HG02588 (cell line): ENCODE measurements at regions not wholly inside any gene's neighbourhood (a gene's known extent, or its start where the extent isn't known, plus 50 kb on each side); places are given as distances from the start of the nearest gene placed in this dataset.

Experiments
- ATAC-seq: cut with Tn5 transposase; IDR thresholded peaks from one replicate; pipeline ENCODE4 v1.9.1; 2021; ENCODE audit warnings: mild to moderate bottlenecking, moderate library complexity; ENCODE audit not compliant: unreplicated experiment

DNA sequence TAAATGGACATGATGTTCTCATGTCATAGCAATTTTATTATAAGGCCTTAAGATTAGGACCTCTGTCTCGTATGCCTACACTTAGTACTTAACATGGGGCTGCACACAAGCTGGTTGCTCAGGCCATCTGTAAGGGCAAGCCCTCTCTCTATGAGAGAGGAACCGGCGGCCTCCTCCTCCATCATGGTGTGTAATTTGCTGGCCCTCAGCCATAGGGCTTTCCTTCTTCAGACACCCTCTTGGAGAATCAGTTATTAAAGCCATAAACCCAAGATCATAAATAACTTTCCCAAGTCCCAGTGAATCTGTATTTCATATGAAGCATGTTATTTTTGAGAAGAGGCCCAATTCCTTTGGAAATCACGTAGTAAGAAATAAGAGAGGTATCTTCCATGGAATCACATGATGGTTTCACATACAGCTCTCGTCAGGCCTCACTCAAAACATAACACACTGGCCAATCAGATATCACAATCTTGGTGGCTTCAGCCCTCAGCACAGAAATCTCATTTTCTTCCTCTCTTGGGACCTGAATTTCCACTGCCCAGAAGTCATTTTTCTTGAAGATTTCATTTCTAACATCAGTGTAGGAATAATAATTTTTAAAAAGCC lies 92.6 kb downstream of the RDH14 start:
- ATAC-seq: no peak

DNA sequence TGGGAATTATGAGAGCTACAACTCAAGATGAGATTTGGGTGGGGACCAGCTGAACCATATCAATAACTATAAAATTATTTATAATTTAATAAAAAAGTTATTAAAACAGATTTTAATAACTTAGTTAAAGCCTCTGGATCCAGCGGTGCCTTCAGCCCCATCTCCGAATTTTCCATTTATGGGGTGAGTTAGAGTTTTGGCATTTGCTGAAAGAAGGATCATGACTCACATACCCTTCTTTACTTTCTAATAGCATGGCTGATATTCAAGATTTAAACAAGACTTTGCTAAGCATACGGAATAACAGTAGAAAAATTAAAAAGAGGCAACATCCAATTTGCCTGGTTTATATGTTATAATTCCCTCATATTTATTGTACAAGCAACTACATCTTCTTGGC lies 94.5 kb downstream of the RDH14 start:
- ATAC-seq: no peak

- no peak for ATAC-seq
Observed at GRCh38 chr2:18464913-18465312, 95.5 kb downstream of the RDH14 start.

GRCh38 chr2:18456026-18456425 lies 104.4 kb downstream of the RDH14 start:
- ATAC-seq: no peak

DNA sequence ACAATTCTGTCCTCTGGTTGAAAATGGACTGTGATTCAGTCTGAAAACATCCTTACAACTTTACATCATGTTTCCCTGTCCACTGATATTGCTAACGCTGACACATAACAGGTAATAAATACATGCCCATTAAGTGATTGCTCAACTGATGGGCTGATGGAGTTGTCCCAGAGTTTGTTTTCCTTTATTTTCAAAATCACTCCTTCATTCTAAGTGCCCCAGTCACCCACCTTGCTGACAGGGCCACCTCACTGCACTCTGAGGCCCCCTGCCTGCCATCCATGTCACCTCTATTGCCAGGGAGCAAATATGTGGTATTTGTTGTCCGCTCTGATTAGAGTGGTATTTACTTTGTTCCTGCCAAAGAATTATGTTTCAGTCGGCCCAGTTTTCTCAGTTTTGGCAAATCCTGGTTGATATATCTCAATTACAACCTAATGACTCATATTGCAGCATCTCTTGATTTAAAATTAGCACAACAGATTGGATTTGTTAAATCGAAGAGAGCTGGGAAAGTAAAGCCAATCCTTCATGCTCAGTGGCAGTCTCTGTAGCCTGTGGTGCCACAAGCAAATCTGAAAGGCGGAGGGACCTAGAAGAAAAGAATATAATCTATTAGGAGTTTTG lies 105.1 kb downstream of the RDH14 start:
- ATAC-seq: no peak

DNA sequence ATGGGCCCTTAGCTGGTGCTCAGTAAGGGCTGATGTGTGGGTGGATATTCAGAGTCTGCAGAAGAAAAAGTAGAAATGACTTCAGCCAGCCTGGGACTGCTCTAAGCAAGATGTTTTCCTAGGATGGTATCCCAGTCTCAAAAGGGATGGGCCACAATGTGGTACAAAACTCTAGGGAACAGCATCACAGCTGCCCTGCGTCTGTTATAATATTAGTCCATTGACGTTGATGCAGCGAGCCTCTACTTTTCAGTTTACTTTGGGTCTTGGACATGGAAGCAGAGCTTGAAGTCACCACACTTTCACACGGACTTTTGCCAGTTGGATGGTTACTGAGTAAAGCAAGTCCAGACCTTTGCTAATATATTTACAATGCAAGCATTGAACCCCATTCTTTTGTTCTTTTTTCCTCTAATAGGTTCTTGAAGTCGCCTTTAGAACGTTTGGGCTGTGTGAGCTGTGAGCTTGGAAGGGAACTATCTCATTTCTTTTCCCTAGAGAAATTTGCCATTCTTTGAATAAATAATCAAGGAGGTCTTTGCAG lies 105.7 kb downstream of the RDH14 start:
- ATAC-seq: no peak

DNA sequence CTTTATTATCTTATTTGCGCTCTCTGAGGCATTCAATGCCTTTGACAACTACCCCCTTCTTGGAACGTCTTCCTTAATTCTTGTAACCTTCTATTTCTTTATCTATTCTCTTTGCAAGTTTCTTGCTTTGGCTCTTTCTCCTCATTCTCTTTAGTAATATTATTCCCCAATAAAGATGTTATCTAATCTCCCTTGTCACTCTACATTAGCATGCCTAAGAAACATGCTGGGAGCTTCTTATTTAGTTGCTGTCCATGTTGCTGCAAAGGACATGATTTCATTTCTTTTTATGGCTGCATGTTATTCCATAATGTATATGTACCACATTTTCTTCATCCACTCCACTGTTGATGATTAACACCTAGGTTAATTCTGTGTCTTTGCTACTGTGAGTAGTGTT lies 113.7 kb downstream of the RDH14 start:
- no peak for ATAC-seq

GRCh38 chr2:18445433-18446320 lies 114.8 kb downstream of the RDH14 start:
- ATAC-seq: no peak

DNA sequence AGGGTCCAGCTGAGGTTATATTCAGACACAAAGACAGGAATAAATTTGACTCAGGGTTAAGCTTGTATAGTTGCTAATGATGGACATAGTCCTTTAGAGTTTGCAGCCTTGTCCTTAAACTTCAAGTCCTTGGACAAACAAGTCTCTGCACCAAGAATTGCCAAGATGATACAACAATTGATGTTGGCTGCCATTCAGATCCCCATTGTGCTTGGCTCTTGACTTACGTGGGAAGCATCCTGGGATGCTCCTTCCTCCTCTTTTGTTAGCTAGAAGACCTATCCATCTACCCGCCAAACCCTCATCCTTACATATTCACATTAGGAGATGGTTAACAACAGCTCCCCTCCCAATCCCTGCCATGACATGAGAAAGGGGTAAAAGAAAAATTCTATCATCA lies 115.6 kb downstream of the RDH14 start:
- no peak for ATAC-seq

GRCh38 chr2:18441583-18441982 lies 118.9 kb downstream of the RDH14 start:
- no peak for ATAC-seq

DNA sequence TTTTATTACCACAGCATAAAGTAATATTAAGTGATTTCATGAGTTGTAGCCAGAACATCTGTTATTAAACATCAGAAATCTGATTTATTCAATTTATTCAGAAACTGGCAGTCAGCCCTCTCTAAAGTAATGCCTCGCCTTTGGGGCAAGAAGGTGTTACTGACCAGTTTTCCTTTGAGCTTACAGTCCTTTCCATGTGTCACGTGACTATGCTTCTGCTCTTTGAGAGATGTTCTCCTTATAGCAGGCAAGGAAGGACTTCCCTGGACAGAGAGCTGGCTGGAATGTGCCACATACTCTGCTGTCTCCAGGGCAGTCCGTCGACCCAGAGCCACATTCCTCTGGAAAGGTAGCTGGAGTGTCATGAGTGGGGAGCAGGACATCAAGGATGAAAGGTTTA lies 119.7 kb downstream of the RDH14 start:
- ATAC-seq: no peak

DNA sequence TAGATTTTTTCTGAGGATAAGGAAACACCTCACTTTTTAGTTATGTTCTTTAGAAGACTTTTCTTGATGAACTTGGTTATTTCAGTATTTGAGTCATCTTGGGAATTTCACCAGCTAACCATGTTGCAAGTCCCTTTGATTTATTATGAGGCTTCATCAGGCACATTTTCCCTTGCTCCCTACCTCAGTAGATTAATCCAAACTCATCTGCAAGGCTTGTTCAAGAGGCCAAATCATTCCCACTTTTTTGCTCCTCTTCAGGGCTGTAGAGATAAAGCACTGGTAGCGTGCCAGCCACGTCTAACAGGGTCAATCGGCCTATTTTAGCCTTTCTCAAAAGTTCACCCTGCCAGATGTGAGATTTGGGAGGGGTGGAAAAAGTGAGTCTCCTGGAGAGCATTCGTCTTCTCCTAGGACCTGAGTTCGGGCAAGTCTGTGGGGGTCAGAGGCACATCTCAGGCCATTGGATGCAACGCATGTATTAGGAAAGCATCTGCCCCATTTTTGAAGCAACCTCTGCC lies 120.3 kb downstream of the RDH14 start:
- no peak for ATAC-seq

DNA sequence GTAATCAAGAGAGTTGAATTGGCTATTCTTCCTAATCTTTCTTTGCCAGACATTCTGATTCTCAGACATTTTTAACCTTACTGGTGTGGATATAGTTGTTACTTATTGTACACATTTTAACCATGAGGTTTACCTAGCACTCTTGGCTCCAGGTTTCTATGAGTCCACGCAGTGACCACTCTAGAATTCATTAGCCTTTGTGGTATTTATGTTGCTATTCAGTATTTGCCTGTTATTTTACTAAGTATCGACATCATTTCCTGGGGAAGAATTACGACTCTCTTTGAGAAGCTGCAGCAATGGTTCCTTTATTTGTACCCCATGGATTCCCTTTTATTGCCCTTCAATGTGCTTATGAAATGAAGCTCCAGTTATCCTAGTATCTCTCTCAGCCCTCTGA lies 120.7 kb downstream of the RDH14 start:
- ATAC-seq: no peak

GRCh38 chr2:18437909-18438308 lies 122.5 kb downstream of the RDH14 start:
- ATAC-seq: no peak

- no peak for ATAC-seq
Observed at GRCh38 chr2:18436503-18437005, 123.9 kb downstream of the RDH14 start.

GRCh38 chr2:18435426-18436037 lies 124.9 kb downstream of the RDH14 start:
- ATAC-seq: no peak

GRCh38 chr2:18433872-18434271 lies 126.6 kb downstream of the RDH14 start:
- no peak for ATAC-seq

- no peak for ATAC-seq
Observed at GRCh38 chr2:18432999-18433398, 127.5 kb downstream of the RDH14 start.

- no peak for ATAC-seq
Observed at GRCh38 chr2:18430996-18431748, 129.3 kb downstream of the RDH14 start.

DNA sequence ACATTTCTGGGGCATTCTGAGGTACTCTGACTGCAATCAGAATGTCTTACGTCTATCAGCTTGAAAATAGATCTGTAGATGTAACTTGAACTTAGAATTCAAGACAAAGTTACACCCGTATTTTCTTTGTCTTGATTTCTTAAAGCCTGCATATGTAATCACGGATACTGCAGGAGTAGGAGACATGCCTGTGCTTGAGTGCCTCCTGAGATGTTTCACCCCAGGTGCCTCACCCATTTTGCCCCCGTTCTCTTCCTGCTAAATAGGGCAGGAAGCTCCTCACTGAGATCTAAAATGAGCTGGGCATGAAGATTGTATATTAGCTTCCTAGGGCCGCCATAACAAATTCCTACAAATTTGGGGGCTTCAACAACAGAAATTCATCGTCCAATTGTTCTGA lies 131.9 kb downstream of the RDH14 start:
- ATAC-seq: no peak
